ENCODE measurements at regions not wholly inside any gene's neighbourhood (a gene's known extent, or its start where the extent isn't known, plus 50 kb on each side); places are given as distances from the start of the nearest gene placed in this dataset.
A peak's percentile ranks its signal among the peaks of the same experiment; 100 is the strongest.

DNA sequence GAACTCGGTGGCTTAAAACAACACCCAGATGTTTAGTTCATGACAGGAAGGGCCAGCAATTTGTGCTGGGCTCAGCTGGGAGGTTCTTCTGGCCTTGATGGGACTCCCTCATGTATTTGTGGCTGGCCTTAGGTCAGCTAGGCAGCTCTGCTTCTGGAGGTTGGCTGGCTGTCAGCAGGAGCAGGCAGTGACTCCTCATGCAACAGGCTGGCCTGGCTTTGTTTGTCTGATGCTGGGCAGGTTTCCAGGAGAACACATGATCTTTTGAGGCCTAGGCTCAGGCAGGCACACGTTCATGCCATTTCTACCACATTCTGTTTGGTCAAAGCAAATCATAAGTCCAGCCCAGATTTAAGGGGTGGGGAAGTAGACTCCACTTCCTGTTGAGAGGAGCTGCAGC is 571.2 kb downstream of the TBC1D22A start:
- TF ChIP-seq RAD21 (IDR thresholded peaks at IDR 0.05; ENCODE audit: low read depth): no peak
- TF ChIP-seq EZH2 (IDR thresholded peaks at IDR 0.05): no peak
- no peak for TF ChIP-seq SRF (IDR thresholded peaks at IDR 0.05; ENCODE audit: low read depth)
- TF ChIP-seq EGR1 (IDR thresholded peaks at IDR 0.05; ENCODE audit: low read depth): no peak
- TF ChIP-seq FOSL1 (IDR thresholded peaks at IDR 0.05; ENCODE audit: low read depth): no peak
- TF ChIP-seq POLR2A (IDR thresholded peaks at IDR 0.05; ENCODE audit: borderline replicate concordance, extremely low read depth, insufficient read depth, insufficient read length): no peak
- TF ChIP-seq TCF7L2 (IDR thresholded peaks at IDR 0.05; ENCODE audit: borderline replicate concordance, extremely low read depth, insufficient read depth, insufficient read length): no peak
- TF ChIP-seq SP1 (IDR thresholded peaks at IDR 0.05; ENCODE audit: low read depth): peak; percentile 9; the same call in 1 of the 2 replicates
- TF ChIP-seq ZNF274 (IDR thresholded peaks at IDR 0.05; ENCODE audit: low read depth, low read length): no peak
- TF ChIP-seq POLR2AphosphoS5 (IDR thresholded peaks at IDR 0.05; ENCODE audit: low read depth, low read length): no peak
- no peak for TF ChIP-seq YY1 (IDR thresholded peaks at IDR 0.05; ENCODE audit: extremely low read depth, insufficient replicate concordance, low read depth, low read length)
- TF ChIP-seq, protein P1, sequence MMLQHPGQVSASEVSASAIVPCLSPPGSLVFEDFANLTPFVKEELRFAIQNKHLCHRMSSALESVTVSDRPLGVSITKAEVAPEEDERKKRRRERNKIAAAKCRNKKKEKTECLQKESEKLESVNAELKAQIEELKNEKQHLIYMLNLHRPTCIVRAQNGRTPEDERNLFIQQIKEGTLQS (IDR thresholded peaks at IDR 0.05): no peak
- peak; percentile 58; the same call in 1 of the 2 replicates for TF ChIP-seq ZFX (IDR thresholded peaks at IDR 0.05)
- 0 out of 2 replicates have a peak, but pooled peaks have one; percentile 52 for TF ChIP-seq CBX3 (IDR thresholded peaks at IDR 0.05; ENCODE audit: low read depth)
- peak; percentile 32; the same call in 1 of the 2 replicates for TF ChIP-seq ELF1 (IDR thresholded peaks at IDR 0.05; ENCODE audit: borderline replicate concordance, low read depth)
- TF ChIP-seq, protein P2, sequence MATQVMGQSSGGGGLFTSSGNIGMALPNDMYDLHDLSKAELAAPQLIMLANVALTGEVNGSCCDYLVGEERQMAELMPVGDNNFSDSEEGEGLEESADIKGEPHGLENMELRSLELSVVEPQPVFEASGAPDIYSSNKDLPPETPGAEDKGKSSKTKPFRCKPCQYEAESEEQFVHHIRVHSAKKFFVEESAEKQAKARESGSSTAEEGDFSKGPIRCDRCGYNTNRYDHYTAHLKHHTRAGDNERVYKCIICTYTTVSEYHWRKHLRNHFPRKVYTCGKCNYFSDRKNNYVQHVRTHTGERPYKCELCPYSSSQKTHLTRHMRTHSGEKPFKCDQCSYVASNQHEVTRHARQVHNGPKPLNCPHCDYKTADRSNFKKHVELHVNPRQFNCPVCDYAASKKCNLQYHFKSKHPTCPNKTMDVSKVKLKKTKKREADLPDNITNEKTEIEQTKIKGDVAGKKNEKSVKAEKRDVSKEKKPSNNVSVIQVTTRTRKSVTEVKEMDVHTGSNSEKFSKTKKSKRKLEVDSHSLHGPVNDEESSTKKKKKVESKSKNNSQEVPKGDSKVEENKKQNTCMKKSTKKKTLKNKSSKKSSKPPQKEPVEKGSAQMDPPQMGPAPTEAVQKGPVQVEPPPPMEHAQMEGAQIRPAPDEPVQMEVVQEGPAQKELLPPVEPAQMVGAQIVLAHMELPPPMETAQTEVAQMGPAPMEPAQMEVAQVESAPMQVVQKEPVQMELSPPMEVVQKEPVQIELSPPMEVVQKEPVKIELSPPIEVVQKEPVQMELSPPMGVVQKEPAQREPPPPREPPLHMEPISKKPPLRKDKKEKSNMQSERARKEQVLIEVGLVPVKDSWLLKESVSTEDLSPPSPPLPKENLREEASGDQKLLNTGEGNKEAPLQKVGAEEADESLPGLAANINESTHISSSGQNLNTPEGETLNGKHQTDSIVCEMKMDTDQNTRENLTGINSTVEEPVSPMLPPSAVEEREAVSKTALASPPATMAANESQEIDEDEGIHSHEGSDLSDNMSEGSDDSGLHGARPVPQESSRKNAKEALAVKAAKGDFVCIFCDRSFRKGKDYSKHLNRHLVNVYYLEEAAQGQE (IDR thresholded peaks at IDR 0.05; ENCODE audit: low read depth): no peak
- TF ChIP-seq, protein P3, sequence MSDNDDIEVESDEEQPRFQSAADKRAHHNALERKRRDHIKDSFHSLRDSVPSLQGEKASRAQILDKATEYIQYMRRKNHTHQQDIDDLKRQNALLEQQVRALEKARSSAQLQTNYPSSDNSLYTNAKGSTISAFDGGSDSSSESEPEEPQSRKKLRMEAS (IDR thresholded peaks at IDR 0.05): peak; percentile 83
- peak; percentile 15 for ATAC-seq
- Histone ChIP-seq H3K9ac (ENCODE audit: low read length) (peak overlapping the region; percentile 44), H3K9me3 (ENCODE audit: control insufficient read depth in 1 of 2, insufficient read depth in 1 of 2, low read depth in 1 of 2, low read length in 2 of 2) (no peaks in the 10 kb centered on the region), H3K36me3 (ENCODE audit: control insufficient read depth in 1 of 2, insufficient read depth in 2 of 2, low read length in 2 of 2) (no peaks in the 10 kb centered on the region), H3K79me2 (ENCODE audit: insufficient read depth, low read length) (no peaks in the 10 kb centered on the region), H3K27ac (ENCODE audit: low read depth, low read length) (peak overlapping the region; percentile 50), H3K4me3 (replicated peaks in 1 of 2; ENCODE audit: low read depth in 1 of 2, low read length in 2 of 2) (no peak overlapping the region), H3K9me2 (ENCODE audit: insufficient read depth) (no peaks in the 10 kb centered on the region; the same call in 1 of the 2 replicates), H2AFZ (ENCODE audit: low read depth, low read length, poor library complexity, severe bottlenecking) (no peak overlapping the region), H3K27me3 (ENCODE audit: insufficient read depth, low read length) (no peaks in the 10 kb centered on the region), H3K4me2 (ENCODE audit: low read length) (peak overlapping the region; percentile 46), H4K20me1 (ENCODE audit: insufficient read depth) (no peaks in the 10 kb centered on the region), H3K4me1 (ENCODE audit: control insufficient read depth in 1 of 2, insufficient read depth in 2 of 2, low read length in 2 of 2) (peaks cover 38 to 76% of the 10 kb centered on the region in 2 experiments)
- no TSS peak for BruUV-seq (replicated peaks)
- POLR2A ChIA-PET: no interaction called here
- intact Hi-C loops (cut with micrococcal nuclease): no loop called here
- peak; percentile 56 for DNase-seq (ENCODE audit: low read depth, low spot score)
- RAD21 ChIA-PET (ENCODE audit: low non-redundant PET in 1 of 2, low total read pairs in 2 of 2, uncharacterized antibody in 2 of 2, unreplicated experiment in 2 of 2): no interaction called here
- CTCF ChIA-PET: no interaction called here
